ENCODE measurements at regions not wholly inside any gene's neighbourhood (a gene's known extent, or its start where the extent isn't known, plus 50 kb on each side); places are given as distances from the start of the nearest gene placed in this dataset.

DNA sequence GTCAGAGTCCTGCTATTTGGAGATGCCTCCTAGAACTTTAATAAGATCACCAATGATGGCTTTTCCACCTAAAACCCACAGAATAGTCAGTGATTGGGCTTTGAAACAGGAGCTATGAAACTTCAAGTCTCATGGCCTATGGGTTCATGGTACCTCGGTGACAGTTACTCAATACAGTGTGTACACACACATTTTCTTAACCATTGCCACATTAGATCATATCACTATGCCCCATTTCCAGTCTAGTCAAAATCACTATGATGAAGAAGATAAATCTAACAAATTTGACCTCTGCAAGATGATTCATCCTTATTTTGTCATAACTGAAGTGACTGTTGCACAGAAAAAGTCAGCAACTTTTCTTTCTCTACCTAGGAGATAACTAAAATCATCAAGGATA, 86.8 kb upstream of the OR13F1 start:
- DNase-seq (ENCODE audit: low read depth in 3 of 3, low spot score in 2 of 3): no peak

DNA sequence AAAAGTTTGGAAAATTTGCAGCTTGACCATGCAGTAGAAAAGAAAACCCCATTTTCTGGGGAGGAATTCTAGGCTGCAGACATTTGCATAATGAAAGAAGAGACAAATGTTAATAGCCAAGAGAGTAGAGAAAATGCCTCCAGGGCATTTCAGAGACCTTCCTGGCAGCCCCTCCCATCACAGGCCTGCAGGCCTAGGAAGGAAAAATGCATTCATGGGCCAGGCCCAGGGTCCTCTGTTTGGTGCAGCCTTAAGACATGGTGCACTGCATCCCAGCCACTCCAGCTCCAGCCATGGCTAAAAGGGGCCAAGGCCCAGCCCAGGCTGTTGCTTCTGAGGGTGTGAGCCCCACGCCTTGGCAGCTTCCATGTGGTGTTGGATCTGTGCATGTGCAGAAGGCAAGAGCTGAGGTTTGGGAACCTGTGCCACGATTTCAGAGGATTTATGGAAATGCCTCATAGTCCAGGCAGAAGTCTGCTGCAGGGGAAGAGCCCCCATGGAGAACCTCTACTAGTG, 75.0 kb upstream of the OR13F1 start:
- no peak for DNase-seq (ENCODE audit: low read depth in 3 of 3, low spot score in 2 of 3)

- DNase-seq (ENCODE audit: low read depth in 3 of 3, low spot score in 2 of 3): no peak
Observed at GRCh38 chr9:104435059-104435458, 69.0 kb upstream of the OR13F1 start.

DNA sequence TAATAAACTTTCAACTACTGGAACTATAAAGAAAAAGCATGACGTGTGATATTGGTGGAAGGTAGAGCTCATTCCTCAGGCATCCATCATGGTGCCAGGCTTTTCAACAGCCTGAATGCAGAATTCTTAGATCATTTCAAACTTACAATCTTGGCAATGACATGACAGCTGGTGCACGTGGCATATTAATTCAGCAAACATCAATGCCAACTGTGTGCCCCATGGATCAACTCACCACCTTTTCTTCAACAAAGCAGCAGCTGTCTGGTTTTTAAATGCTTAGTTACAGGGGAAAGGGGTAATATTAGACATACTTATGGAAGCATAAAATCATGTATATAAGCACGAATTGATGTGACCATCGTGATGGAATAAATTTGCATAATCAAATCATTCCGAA, 56.0 kb upstream of the OR13F1 start:
- DNase-seq (ENCODE audit: low read depth in 3 of 3, low spot score in 2 of 3): no peak

Data from right renal cortex interstitium (tissue), 3 donors.